Upper lobe of left lung (tissue), 6 donors: ENCODE measurements at regions not wholly inside any gene's neighbourhood (a gene's known extent, or its start where the extent isn't known, plus 50 kb on each side); places are given as distances from the start of the nearest gene placed in this dataset.

Experiments
- ATAC-seq, 2 donors: fragments of 200-7000 bp; cut with Tn5 transposase; one replicate each; pipeline ENCODE4 v1.9.1; 2022; ENCODE audit warnings: mild to moderate bottlenecking in 2 of 2, moderate library complexity in 2 of 2; ENCODE audit not compliant: low FRiP score in 2 of 2
- DNase-seq, 2 donors: peaks; one replicate each; pipeline ENCODE4 v3.0.0-alpha.2; 2019 to 2020
- H3K27ac ChIP-seq, 4 donors: fragments of 200-600 bp; sonication (generic); one replicate each; pipeline ENCODE4 v1.5.1; 2016 to 2019
- H3K27me3 ChIP-seq, 4 donors: fragments of 200-600 bp; sonication (generic); one replicate each; pipeline ENCODE4 v1.5.1; 2017 to 2019
- H3K36me3 ChIP-seq, 4 donors: fragments of 200-600 bp; sonication (generic); one replicate each; pipeline ENCODE4 v1.5.1; 2016 to 2019
- H3K4me1 ChIP-seq, 4 donors: fragments of 200-600 bp; sonication (generic); one replicate each; pipeline ENCODE4 v1.5.1; 2018 to 2019
- H3K4me3 ChIP-seq, 4 donors: fragments of 200-600 bp; sonication (generic); one replicate each; pipeline ENCODE4 v1.5.1; 2017 to 2019; ENCODE audit warnings: mild to moderate bottlenecking in 2 of 4, moderate library complexity in 1 of 4
- H3K9me3 ChIP-seq, 4 donors: fragments of 200-600 bp; sonication (generic); one replicate each; pipeline ENCODE4 v1.5.1; 2018 to 2019
- CTCF ChIP-seq, 6 experiments: fragments of 450-650 bp in 4 of 6; fragments of 200-600 bp in 2 of 6; sonication (generic) in 2 of 6; IDR thresholded peaks; one replicate each; pipeline ENCODE4 v1.5.1; 2016 to 2019; ENCODE audit warnings: antibody characterized with exemption in 6 of 6
- EP300 ChIP-seq, 4 donors: sonication (generic); formaldehyde crosslinking; IDR thresholded peaks; one replicate each; pipeline ENCODE4 v1.5.1; 2017; ENCODE audit warnings: antibody characterized with exemption in 4 of 4, control low read depth in 2 of 4
- POLR2A ChIP-seq, 4 donors: fragments of 450-650 bp; IDR thresholded peaks; one replicate each; pipeline ENCODE4 v1.5.1; 2016 to 2017; ENCODE audit warnings: antibody characterized with exemption in 4 of 4, mild to moderate bottlenecking in 2 of 4
- POLR2AphosphoS5 ChIP-seq, 2 donors: sonication (generic); formaldehyde crosslinking; IDR thresholded peaks; one replicate each; pipeline ENCODE4 v1.5.1; 2017; ENCODE audit warnings: antibody characterized with exemption in 2 of 2
- WGBS, 2 donors: methylation state at CpG; one replicate each; pipeline ENCODE4 v1.1.5; 2017 to 2018; 5-methylcytosine and 5-hydroxymethylcytosine counted together
- donor health status: DM: no; HTN: no; CAD: no; lungs with moderate emphysema.
- donor health status: DM: no; HTN: yes; CAD: no; lungs with severe emphysema.

- no peaks in the 10 kb centered on the region for H3K4me1 ChIP-seq
- H3K27ac ChIP-seq, result no peak overlapping the region
- H3K27me3 ChIP-seq, result no peaks in the 10 kb centered on the region
- H3K4me3 ChIP-seq, result no peak overlapping the region
- TF ChIP-seq EP300 (IDR thresholded peaks at IDR 0.05) (no peak), CTCF (IDR thresholded peaks at IDR 0.05) (no peak), POLR2AphosphoS5 (IDR thresholded peaks at IDR 0.05) (no peak), POLR2A (IDR thresholded peaks at IDR 0.05) (no peak)
- H3K9me3 ChIP-seq, result no peaks in the 10 kb centered on the region
- H3K36me3 ChIP-seq, result no peaks in the 10 kb centered on the region
- no peak for ATAC-seq
- 84 to 88% methylated on average over 4 of the region's 4 CpGs for WGBS, 2 donors
- DNase-seq, result no peak
Measured at GRCh38 chr12:113723631-113724030, 242.5 kb downstream of the RBM19 start.

GRCh38 chr12:113722747-113723146 lies 243.4 kb downstream of the RBM19 start:
- TF ChIP-seq POLR2A (IDR thresholded peaks at IDR 0.05), result no peak
- TF ChIP-seq EP300 (IDR thresholded peaks at IDR 0.05), result no peak
- TF ChIP-seq POLR2AphosphoS5 (IDR thresholded peaks at IDR 0.05), result no peak
- no peak for TF ChIP-seq CTCF (IDR thresholded peaks at IDR 0.05)
- Histone ChIP-seq H3K4me3 (no peak overlapping the region), H3K27ac (no peak overlapping the region), H3K9me3 (no peaks in the 10 kb centered on the region), H3K4me1 (no peaks in the 10 kb centered on the region), H3K27me3 (no peaks in the 10 kb centered on the region), H3K36me3 (no peaks in the 10 kb centered on the region)
- ATAC-seq (no peak), DNase-seq (no peak)
- WGBS, 2 donors, result 51 to 66% methylated on average over 4 to 5 of the region's 5 CpGs

GRCh38 chr12:113720629-113721028 lies 245.5 kb downstream of the RBM19 start:
- no peaks in the 10 kb centered on the region for H3K27me3 ChIP-seq
- 8 to 21% methylated on average over 4 of the region's 4 CpGs for WGBS, 2 donors
- no peak for ATAC-seq

DNA sequence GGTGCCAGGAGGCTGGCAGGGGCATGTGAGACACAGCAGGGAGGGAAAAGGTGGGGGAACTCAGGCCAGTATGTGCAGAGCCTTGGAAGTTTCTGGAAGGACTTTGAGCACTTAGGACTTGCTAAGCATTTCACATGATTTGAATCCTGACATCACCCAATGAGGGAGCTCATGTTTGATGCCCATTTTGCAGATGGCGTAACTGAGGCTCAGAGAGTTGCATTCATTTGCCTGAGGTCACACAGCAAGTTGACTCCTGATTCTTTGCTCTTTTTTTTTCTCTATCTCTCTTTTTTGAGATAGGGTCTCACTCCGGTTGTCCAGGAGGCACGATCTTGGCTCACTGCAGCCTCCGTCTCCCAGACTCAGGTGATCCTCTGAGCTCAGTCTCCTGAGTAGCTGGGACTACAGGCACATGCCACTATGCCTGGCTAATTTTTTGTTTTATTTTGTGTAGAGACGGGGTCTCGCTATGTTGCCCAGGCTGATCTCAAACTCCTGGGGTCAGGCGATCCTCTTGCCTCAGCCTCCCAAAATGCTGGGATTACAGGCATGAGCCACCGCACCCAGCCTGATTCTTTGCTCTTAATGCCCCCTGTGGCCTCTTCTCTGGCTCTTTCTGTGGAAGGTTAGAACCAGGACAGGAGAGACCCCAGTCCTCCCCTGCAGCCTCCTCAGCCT lies 246.1 kb downstream of the RBM19 start:
- DNase-seq, result no peak
- no peaks in the 10 kb centered on the region for H3K27me3 ChIP-seq
- H3K9me3 ChIP-seq, result no peaks in the 10 kb centered on the region
- TF ChIP-seq POLR2AphosphoS5 (IDR thresholded peaks at IDR 0.05) (no peak), POLR2A (IDR thresholded peaks at IDR 0.05) (no peak), CTCF (IDR thresholded peaks at IDR 0.05) (no peak), EP300 (IDR thresholded peaks at IDR 0.05) (no peak)
- H3K4me1 ChIP-seq, result no peaks in the 10 kb centered on the region
- no peak overlapping the region for H3K27ac ChIP-seq
- H3K4me3 ChIP-seq, result no peak overlapping the region
- no peak for ATAC-seq
- WGBS, 2 donors, result 87 to 91% methylated on average over 8 of the region's 8 CpGs
- H3K36me3 ChIP-seq, result no peaks in the 10 kb centered on the region

More at GRCh38 chr12:113720629-113721028, 245.5 kb downstream of the RBM19 start:
- H3K36me3 ChIP-seq, result no peaks in the 10 kb centered on the region
- no peak overlapping the region for H3K4me3 ChIP-seq
- TF ChIP-seq EP300 (IDR thresholded peaks at IDR 0.05), result no peak
- no peak for TF ChIP-seq CTCF (IDR thresholded peaks at IDR 0.05)
- no peak for TF ChIP-seq POLR2AphosphoS5 (IDR thresholded peaks at IDR 0.05)
- TF ChIP-seq POLR2A (IDR thresholded peaks at IDR 0.05), result no peak
- H3K9me3 ChIP-seq, result no peaks in the 10 kb centered on the region
- no peak overlapping the region for H3K27ac ChIP-seq
- DNase-seq, result no peak
- no peaks in the 10 kb centered on the region for H3K4me1 ChIP-seq

DNA sequence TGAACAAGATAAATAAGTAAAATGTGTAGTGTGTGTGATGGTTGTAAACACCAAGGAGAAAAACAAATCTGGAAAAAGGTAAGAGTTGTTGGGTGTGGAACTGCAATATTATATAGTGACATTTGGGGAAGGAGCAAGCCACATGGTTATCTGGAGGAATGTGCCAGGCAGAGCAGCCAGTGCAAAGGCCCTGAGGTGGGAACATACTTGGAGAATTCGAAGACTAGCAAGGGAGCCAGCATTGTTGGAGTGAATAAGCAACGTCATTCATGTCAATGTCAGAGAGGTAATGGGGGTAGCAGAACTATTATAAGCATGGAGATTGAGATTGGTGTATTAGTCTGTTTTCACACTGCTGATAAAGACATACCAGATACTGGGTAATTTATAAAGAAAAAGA lies 241.5 kb upstream of the LHX5 start:
- no peak overlapping the region for H3K27ac ChIP-seq
- DNase-seq, result no peak
- TF ChIP-seq EP300 (IDR thresholded peaks at IDR 0.05) (no peak), CTCF (IDR thresholded peaks at IDR 0.05) (no peak), POLR2A (IDR thresholded peaks at IDR 0.05) (no peak), POLR2AphosphoS5 (IDR thresholded peaks at IDR 0.05) (no peak)
- H3K36me3 ChIP-seq, result no peaks in the 10 kb centered on the region
- H3K4me1 ChIP-seq, result no peaks in the 10 kb centered on the region
- no peak for ATAC-seq
- WGBS, 2 donors, result 82 to 89% methylated on average over 2 of the region's 2 CpGs
- H3K27me3 ChIP-seq, result no peaks in the 10 kb centered on the region
- H3K4me3 ChIP-seq, result no peak overlapping the region
- H3K9me3 ChIP-seq, result peaks cover 0 to 12% (median 0%) of the 10 kb centered on the region in 4 donors
